ENCODE measurements at regions not wholly inside any gene's neighbourhood (a gene's known extent, or its start where the extent isn't known, plus 50 kb on each side); places are given as distances from the start of the nearest gene placed in this dataset.

DNA sequence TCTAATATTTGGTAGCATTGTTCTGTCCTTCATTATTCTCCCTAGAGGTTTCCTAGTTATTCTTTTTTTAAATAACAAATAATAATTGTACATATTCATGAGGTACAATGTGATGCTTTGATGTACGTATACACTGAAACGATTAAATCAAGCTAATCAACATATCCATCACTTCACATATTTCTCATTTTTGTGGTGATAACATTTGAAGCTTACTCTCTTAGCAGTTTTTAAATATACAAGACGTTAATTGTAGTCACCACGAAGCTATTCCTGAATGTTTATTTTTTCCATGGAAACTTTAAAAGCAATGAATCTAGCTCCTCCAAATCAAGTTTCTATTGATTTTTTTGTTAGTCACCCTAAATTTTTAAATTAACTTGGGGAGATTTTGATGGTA is 81.1 kb upstream of the PRNP start:
- no peak overlapping the region for H3K4me3 Mint-ChIP-seq
- no peak overlapping the region for H3K27ac Mint-ChIP-seq
- H3K36me3 Mint-ChIP-seq (ENCODE audit: low read depth): no peaks in the 10 kb centered on the region
- H3K27me3 Mint-ChIP-seq (ENCODE audit: low read depth): peaks cover 45% of the 10 kb centered on the region
- H3K9me3 Mint-ChIP-seq: no peaks in the 10 kb centered on the region
- TF ChIP-seq, protein P1, sequence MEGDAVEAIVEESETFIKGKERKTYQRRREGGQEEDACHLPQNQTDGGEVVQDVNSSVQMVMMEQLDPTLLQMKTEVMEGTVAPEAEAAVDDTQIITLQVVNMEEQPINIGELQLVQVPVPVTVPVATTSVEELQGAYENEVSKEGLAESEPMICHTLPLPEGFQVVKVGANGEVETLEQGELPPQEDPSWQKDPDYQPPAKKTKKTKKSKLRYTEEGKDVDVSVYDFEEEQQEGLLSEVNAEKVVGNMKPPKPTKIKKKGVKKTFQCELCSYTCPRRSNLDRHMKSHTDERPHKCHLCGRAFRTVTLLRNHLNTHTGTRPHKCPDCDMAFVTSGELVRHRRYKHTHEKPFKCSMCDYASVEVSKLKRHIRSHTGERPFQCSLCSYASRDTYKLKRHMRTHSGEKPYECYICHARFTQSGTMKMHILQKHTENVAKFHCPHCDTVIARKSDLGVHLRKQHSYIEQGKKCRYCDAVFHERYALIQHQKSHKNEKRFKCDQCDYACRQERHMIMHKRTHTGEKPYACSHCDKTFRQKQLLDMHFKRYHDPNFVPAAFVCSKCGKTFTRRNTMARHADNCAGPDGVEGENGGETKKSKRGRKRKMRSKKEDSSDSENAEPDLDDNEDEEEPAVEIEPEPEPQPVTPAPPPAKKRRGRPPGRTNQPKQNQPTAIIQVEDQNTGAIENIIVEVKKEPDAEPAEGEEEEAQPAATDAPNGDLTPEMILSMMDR (IDR thresholded peaks at IDR 0.05; ENCODE audit: unreplicated experiment in 3 of 3): no peak
- peaks cover 27% of the 10 kb centered on the region for H3K4me1 Mint-ChIP-seq

GRCh38 chr20:4604580-4604979 is 81.7 kb upstream of the PRNP start:
- peaks cover 43% of the 10 kb centered on the region for H3K27me3 Mint-ChIP-seq (ENCODE audit: low read depth)
- H3K4me1 Mint-ChIP-seq: peaks cover 28% of the 10 kb centered on the region
- no peaks in the 10 kb centered on the region for H3K36me3 Mint-ChIP-seq (ENCODE audit: low read depth)
- no peak overlapping the region for H3K27ac Mint-ChIP-seq
- TF ChIP-seq, protein P1 (IDR thresholded peaks at IDR 0.05; ENCODE audit: unreplicated experiment in 3 of 3): no peak
- no peak overlapping the region for H3K4me3 Mint-ChIP-seq
- H3K9me3 Mint-ChIP-seq: no peaks in the 10 kb centered on the region

DNA sequence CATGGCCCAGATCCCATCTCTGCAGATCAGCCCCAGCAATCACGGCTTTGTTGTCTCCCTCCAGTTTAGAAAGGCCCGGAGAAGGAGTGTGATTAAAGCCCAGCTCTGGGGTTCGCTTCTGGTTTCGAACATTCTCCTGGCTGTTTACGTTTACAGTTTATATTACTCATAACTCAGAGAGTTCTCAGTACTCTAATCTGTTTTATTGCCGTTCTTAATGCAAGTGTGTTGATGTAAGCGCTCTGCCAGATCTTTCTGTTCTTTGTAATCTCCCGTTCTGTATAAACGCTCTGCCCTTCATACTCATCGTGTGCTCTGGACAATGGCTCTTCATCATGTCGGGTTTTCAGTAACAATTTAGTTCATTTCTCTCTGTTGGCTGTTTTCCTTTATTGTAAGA is 82.5 kb upstream of the PRNP start:
- no peaks in the 10 kb centered on the region for H3K36me3 Mint-ChIP-seq (ENCODE audit: low read depth)
- peaks cover 28% of the 10 kb centered on the region for H3K4me1 Mint-ChIP-seq
- TF ChIP-seq, protein P1 (IDR thresholded peaks at IDR 0.05; ENCODE audit: unreplicated experiment in 3 of 3): no peak
- H3K27me3 Mint-ChIP-seq (ENCODE audit: low read depth): peaks cover 51% of the 10 kb centered on the region
- H3K4me3 Mint-ChIP-seq: no peak overlapping the region
- H3K27ac Mint-ChIP-seq: no peak overlapping the region
- H3K9me3 Mint-ChIP-seq: no peaks in the 10 kb centered on the region

DNA sequence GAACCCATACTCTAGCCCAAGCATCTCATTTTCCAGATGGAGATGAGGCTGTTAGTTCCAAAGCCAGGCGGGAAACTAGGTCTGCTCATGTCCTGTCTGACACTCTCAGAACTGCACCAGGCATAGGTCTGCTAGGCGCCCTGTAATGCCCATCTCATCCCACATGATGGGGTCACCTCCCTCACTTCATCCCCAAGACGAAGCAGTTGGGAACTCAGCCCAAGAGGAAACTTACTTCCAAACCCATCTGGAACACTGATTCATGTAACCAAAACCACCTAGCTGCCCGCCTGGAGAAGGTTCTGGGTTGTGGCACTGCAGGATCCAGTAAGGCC is 84.0 kb upstream of the PRNP start:
- peak overlapping the region in 1 of 3 experiments; percentile 6 for H3K27ac Mint-ChIP-seq
- peaks cover 27% of the 10 kb centered on the region for H3K4me1 Mint-ChIP-seq
- H3K36me3 Mint-ChIP-seq (ENCODE audit: low read depth): no peaks in the 10 kb centered on the region
- H3K27me3 Mint-ChIP-seq (ENCODE audit: low read depth): peaks cover 53% of the 10 kb centered on the region
- TF ChIP-seq, protein P1 (IDR thresholded peaks at IDR 0.05; ENCODE audit: unreplicated experiment in 3 of 3): no peak
- no peaks in the 10 kb centered on the region for H3K9me3 Mint-ChIP-seq
- no peak overlapping the region for H3K4me3 Mint-ChIP-seq

- Mint-ChIP-seq H3K27ac (peak overlapping the region in 1 of 3 experiments; percentile 6), H3K9me3 (no peaks in the 10 kb centered on the region), H3K36me3 (ENCODE audit: low read depth) (no peaks in the 10 kb centered on the region), H3K4me1 (peaks cover 24% of the 10 kb centered on the region), H3K27me3 (ENCODE audit: low read depth) (peaks cover 56% of the 10 kb centered on the region), H3K4me3 (no peak overlapping the region)
- TF ChIP-seq, protein P1 (IDR thresholded peaks at IDR 0.05; ENCODE audit: unreplicated experiment in 3 of 3): no peak
Measured at GRCh38 chr20:4601630-4602296, 84.5 kb upstream of the PRNP start.

DNA sequence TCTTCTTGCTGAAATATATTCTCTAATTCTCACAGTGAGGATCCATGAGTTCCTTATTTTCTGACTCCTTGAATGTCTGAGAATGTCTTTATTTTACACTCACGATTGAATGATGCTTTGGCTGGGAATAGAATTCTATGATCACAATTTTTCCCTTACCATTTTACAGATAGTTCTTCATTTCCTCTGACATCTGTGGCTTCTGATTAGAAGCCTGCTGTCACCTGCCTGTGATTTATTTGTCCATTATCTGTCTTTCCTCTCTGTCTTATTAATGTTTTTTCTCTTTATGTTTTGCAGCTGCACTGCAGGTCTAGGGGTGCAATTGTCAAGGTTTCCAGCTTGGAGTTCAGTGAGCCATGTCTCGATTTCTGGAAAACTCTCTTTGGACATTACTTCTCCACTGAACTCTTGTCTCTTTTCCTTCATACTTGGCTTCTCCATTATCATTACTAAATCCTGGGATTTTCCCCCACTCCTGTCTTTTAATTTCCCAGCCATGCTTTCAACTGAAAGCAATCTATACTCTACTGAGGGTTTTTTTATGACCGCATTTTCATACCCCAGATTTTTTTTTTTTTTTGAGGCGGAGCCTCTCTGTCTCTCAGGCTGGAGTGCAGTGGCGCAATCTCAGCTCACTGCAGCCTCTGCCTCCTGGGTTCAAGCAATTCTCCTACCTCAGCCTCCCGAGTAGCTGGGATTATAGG is 85.8 kb upstream of the PRNP start:
- no peak overlapping the region for H3K27ac Mint-ChIP-seq
- H3K9me3 Mint-ChIP-seq: no peaks in the 10 kb centered on the region
- H3K4me3 Mint-ChIP-seq: no peak overlapping the region
- TF ChIP-seq, protein P1 (IDR thresholded peaks at IDR 0.05; ENCODE audit: unreplicated experiment in 3 of 3): no peak
- peaks cover 24% of the 10 kb centered on the region for H3K4me1 Mint-ChIP-seq
- peaks cover 65% of the 10 kb centered on the region for H3K27me3 Mint-ChIP-seq (ENCODE audit: low read depth)
- no peaks in the 10 kb centered on the region for H3K36me3 Mint-ChIP-seq (ENCODE audit: low read depth)
